Rectal smooth muscle tissue (tissue), 1 donor: ENCODE measurements at regions not wholly inside any gene's neighbourhood (a gene's known extent, or its start where the extent isn't known, plus 50 kb on each side); places are given as distances from the start of the nearest gene placed in this dataset.

ENCODE experiments used
- H3K27ac ChIP-seq: one replicate; pipeline ENCODE4 v1.7.0; 2013; ENCODE audit warnings: low read depth, low read length, inconsistent platforms
- H3K27me3 ChIP-seq: one replicate; pipeline ENCODE4 v1.7.0; 2013; ENCODE audit warnings: low read length; ENCODE audit not compliant: control insufficient read depth, insufficient read depth
- H3K36me3 ChIP-seq: one replicate; pipeline ENCODE4 v1.7.0; 2013; ENCODE audit warnings: low read length; ENCODE audit not compliant: control insufficient read depth, insufficient read depth
- H3K4me1 ChIP-seq: one replicate; pipeline ENCODE4 v1.7.0; 2013; ENCODE audit warnings: low read length; ENCODE audit not compliant: control insufficient read depth, insufficient read depth
- H3K4me3 ChIP-seq: one replicate; pipeline ENCODE4 v1.7.0; 2013; ENCODE audit warnings: low read length
- H3K9ac ChIP-seq: one replicate; pipeline ENCODE4 v1.7.0; 2013; ENCODE audit warnings: low read length

- H3K4me3 ChIP-seq: no peak overlapping the region
- no peaks in the 10 kb centered on the region for H3K27me3 ChIP-seq
- H3K9ac ChIP-seq: no peak overlapping the region
- H3K36me3 ChIP-seq: no peaks in the 10 kb centered on the region
- no peaks in the 10 kb centered on the region for H3K4me1 ChIP-seq
- no peak overlapping the region for H3K27ac ChIP-seq
Observed at GRCh38 chr2:100666996-100667395, 104.2 kb downstream of the PDCL3 start.

- Histone ChIP-seq H3K4me3 (no peak overlapping the region), H3K27me3 (no peaks in the 10 kb centered on the region), H3K9ac (no peak overlapping the region), H3K27ac (no peak overlapping the region), H3K4me1 (no peaks in the 10 kb centered on the region), H3K36me3 (no peaks in the 10 kb centered on the region)
Observed at GRCh38 chr2:100667801-100668200, 105.0 kb downstream of the PDCL3 start.

GRCh38 chr2:100670232-100670631 is 107.4 kb downstream of the PDCL3 start:
- Histone ChIP-seq H3K4me1 (no peaks in the 10 kb centered on the region), H3K27me3 (no peaks in the 10 kb centered on the region), H3K4me3 (no peak overlapping the region), H3K9ac (no peak overlapping the region), H3K27ac (no peak overlapping the region), H3K36me3 (no peaks in the 10 kb centered on the region)

- Histone ChIP-seq H3K4me1 (no peaks in the 10 kb centered on the region), H3K27me3 (no peaks in the 10 kb centered on the region), H3K9ac (no peak overlapping the region), H3K4me3 (no peak overlapping the region), H3K36me3 (no peaks in the 10 kb centered on the region), H3K27ac (no peak overlapping the region)
Observed at GRCh38 chr2:100673115-100673514, 110.3 kb downstream of the PDCL3 start.

- no peak overlapping the region for H3K27ac ChIP-seq
- H3K36me3 ChIP-seq: no peaks in the 10 kb centered on the region
Observed at GRCh38 chr2:100673691-100674485, 111.1 kb downstream of the PDCL3 start.

GRCh38 chr2:100674666-100675065 is 111.9 kb downstream of the PDCL3 start:
- no peak overlapping the region for H3K27ac ChIP-seq
- H3K9ac ChIP-seq: no peak overlapping the region
- no peaks in the 10 kb centered on the region for H3K36me3 ChIP-seq
- no peaks in the 10 kb centered on the region for H3K27me3 ChIP-seq
- H3K4me1 ChIP-seq: no peaks in the 10 kb centered on the region
- H3K4me3 ChIP-seq: no peak overlapping the region

More at GRCh38 chr2:100673691-100674485, 111.1 kb downstream of the PDCL3 start:
- no peaks in the 10 kb centered on the region for H3K4me1 ChIP-seq
- H3K27me3 ChIP-seq: no peaks in the 10 kb centered on the region
- no peak overlapping the region for H3K9ac ChIP-seq
- no peak overlapping the region for H3K4me3 ChIP-seq

GRCh38 chr2:100675373-100675772 is 112.6 kb downstream of the PDCL3 start:
- Histone ChIP-seq H3K36me3 (no peaks in the 10 kb centered on the region), H3K4me1 (no peaks in the 10 kb centered on the region)

GRCh38 chr2:100675855-100676254 is 113.1 kb downstream of the PDCL3 start:
- H3K27ac ChIP-seq: no peak overlapping the region
- H3K9ac ChIP-seq: no peak overlapping the region
- H3K4me3 ChIP-seq: no peak overlapping the region
- no peaks in the 10 kb centered on the region for H3K27me3 ChIP-seq
- H3K4me1 ChIP-seq: no peaks in the 10 kb centered on the region
- no peaks in the 10 kb centered on the region for H3K36me3 ChIP-seq

More at GRCh38 chr2:100675373-100675772, 112.6 kb downstream of the PDCL3 start:
- Histone ChIP-seq H3K27ac (no peak overlapping the region), H3K27me3 (no peaks in the 10 kb centered on the region), H3K9ac (no peak overlapping the region), H3K4me3 (no peak overlapping the region)

- Histone ChIP-seq H3K9ac (no peak overlapping the region), H3K4me1 (no peaks in the 10 kb centered on the region), H3K4me3 (no peak overlapping the region), H3K27ac (no peak overlapping the region), H3K36me3 (no peaks in the 10 kb centered on the region), H3K27me3 (no peaks in the 10 kb centered on the region)
Observed at GRCh38 chr2:100676346-100676745, 113.6 kb downstream of the PDCL3 start.

- Histone ChIP-seq H3K27ac (no peak overlapping the region), H3K9ac (no peak overlapping the region), H3K27me3 (no peaks in the 10 kb centered on the region), H3K4me1 (no peaks in the 10 kb centered on the region), H3K4me3 (no peak overlapping the region), H3K36me3 (no peaks in the 10 kb centered on the region)
Observed at GRCh38 chr2:100677611-100678185, 114.9 kb downstream of the PDCL3 start.

- H3K9ac ChIP-seq: no peak overlapping the region
- H3K36me3 ChIP-seq: no peaks in the 10 kb centered on the region
- no peaks in the 10 kb centered on the region for H3K27me3 ChIP-seq
- no peaks in the 10 kb centered on the region for H3K4me1 ChIP-seq
- no peak overlapping the region for H3K27ac ChIP-seq
- H3K4me3 ChIP-seq: no peak overlapping the region
Observed at GRCh38 chr2:100679211-100679610, 116.4 kb downstream of the PDCL3 start.

- Histone ChIP-seq H3K27ac (no peak overlapping the region), H3K4me1 (no peaks in the 10 kb centered on the region), H3K4me3 (no peak overlapping the region), H3K27me3 (no peaks in the 10 kb centered on the region), H3K9ac (no peak overlapping the region), H3K36me3 (no peaks in the 10 kb centered on the region)
Observed at GRCh38 chr2:100682536-100682935, 119.7 kb downstream of the PDCL3 start.

GRCh38 chr2:100683231-100683630 is 120.4 kb downstream of the PDCL3 start:
- Histone ChIP-seq H3K27me3 (no peaks in the 10 kb centered on the region), H3K27ac (no peak overlapping the region), H3K4me1 (no peaks in the 10 kb centered on the region), H3K4me3 (no peak overlapping the region), H3K36me3 (no peaks in the 10 kb centered on the region), H3K9ac (no peak overlapping the region)
